SK-MEL-5 (cell line): ENCODE measurements at regions not wholly inside any gene's neighbourhood (a gene's known extent, or its start where the extent isn't known, plus 50 kb on each side); places are given as distances from the start of the nearest gene placed in this dataset.

Experiments used
- DNase-seq: peaks from one replicate; pipeline ENCODE4 v3.0.0-alpha.2; 2016; ENCODE audit warnings: low read depth, low spot score
- in situ Hi-C: cut with HindIII; loops from 2 replicates; pipeline ENCODE4 v1.10.0; 2016; ENCODE audit warnings: low sequenced_read_pairs, high pct_unique_total_duplicates, low pct_unique_long_range_greater_than_20kb

DNA sequence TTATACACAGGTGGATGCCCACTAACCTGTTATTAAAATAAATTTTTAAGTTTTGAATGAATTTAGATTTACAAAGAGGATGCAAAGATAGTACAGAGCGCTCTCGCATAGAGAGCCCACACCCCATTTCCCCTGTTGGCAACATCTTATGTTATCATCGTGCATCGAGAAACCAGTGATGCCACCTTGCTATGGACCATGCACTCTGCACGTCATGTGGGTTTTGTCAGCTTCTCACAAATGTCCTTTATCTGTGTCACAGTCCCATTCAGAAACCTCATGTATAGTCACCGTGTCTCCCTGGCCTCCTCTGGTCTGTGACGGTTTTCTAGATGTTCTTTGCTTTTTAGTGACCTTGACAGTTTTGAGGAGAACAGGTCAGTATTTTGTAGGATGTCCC is 60.0 kb downstream of the ING1 start:
- no peak for DNase-seq
- in situ Hi-C loops, result no loop called here

GRCh38 chr13:110774051-110774450 is 60.6 kb downstream of the ING1 start:
- in situ Hi-C loops, result no loop called here
- no peak for DNase-seq

- in situ Hi-C loops, result no loop called here
- no peak for DNase-seq
Measured at GRCh38 chr13:110774490-110774889, 61.0 kb downstream of the ING1 start.

- in situ Hi-C loops, result no loop called here
- no peak for DNase-seq
Measured at GRCh38 chr13:110775576-110775975, 62.1 kb downstream of the ING1 start.

GRCh38 chr13:110777251-110777820 is 63.8 kb downstream of the ING1 start:
- in situ Hi-C loops, result no loop called here
- DNase-seq, result no peak

DNA sequence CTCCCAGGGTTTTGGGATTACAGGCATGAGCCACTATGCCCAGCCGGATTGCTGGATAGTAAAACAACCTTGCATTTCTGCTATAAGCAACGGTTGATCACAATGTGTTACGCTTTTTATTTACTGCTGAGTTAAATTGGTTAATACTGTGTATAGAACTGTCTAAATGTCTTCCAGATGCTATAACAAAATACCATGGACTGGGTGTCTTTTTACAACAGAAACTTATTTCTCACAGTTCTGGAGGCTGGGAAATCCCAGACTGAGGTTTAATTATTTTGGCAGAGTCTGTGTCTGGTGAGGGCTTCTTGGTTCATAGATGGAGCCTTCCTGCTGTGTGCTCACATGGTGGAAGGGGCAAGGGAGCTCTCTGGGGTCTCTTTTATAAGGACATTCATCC is 65.5 kb downstream of the ING1 start:
- in situ Hi-C loops, result no loop called here
- DNase-seq, result no peak

DNA sequence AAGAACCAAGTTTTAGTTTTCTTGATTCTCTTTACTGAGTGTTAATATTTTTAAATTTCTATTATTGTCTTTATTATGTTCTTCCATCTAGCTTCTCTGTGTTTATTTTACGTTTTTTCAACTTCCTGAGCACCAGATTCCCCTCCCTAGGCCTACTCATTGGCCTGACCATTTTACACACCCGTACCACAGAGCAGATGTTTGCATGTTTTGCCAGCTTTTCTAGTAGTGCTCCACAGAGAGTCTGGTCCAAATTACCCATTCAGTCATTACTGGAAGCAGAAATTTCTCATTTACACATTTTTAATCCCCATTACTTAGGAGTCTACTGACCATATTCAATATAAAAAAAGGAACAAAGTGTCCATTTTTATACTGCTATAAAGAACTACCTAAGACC is 66.9 kb downstream of the ING1 start:
- in situ Hi-C loops, result no loop called here
- no peak for DNase-seq

DNA sequence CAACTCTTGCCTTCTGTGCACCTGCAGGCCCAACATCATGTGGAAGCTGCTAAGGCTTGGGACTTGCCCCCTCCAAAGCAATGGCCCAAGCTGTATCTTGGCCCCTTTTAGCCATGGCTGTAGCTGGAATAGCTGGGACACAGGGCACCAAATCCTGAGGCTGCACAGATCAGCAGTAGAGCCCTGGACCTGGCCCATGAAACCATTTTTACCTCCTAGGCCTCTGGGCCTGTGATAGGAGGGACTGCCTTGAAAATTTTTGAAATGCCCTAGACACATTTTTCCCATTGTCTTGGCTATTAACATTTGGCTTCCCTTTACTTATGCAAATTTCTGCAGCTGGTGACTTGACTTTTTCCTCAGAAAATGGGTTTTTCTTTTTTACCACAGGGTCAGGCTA is 68.7 kb downstream of the ING1 start:
- in situ Hi-C loops, result no loop called here

DNA sequence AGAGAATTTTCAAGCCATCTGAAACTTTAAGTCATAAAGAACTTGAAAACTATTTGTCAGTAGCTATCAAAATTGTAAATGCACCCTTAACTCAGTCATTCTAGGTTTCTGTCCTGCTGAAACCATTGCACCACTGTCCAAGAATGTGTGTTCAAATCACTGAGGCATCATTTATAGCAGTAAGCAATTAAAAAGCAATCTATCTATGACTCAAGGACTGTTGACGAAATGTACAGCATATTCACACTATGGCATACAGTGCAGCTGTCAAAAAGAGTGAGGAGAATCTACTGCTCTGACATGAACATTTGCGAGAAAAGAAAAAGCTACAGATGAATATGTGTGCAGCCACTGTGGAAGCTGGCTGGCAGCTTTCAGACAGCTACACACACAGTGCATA is 71.2 kb downstream of the ING1 start:
- DNase-seq, result no peak
- in situ Hi-C loops, result no loop called here

More for the DNA sequence above, 68.7 kb downstream of the ING1 start:
- no peak for DNase-seq

DNA sequence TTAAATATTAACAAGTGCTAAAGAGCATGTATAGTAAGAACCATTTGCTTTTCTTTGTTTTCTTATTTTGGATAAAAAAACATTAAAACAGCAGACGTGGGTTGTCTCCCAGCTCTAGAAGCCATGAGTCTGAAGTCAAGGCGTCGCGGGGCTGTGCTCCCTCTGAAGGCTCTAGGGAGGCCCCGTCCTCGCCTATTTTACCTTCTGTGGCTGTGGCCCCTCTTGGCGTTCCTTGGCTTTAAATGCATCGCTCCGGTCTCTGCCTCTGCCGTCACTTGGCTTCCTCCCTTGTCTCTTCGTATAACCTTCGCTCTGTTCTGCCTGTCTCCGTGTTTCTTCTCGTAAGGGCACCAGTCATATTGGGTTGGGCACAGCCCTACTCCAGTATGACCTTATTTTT is 75.3 kb downstream of the ING1 start:
- no peak for DNase-seq
- in situ Hi-C loops, result no loop called here

DNA sequence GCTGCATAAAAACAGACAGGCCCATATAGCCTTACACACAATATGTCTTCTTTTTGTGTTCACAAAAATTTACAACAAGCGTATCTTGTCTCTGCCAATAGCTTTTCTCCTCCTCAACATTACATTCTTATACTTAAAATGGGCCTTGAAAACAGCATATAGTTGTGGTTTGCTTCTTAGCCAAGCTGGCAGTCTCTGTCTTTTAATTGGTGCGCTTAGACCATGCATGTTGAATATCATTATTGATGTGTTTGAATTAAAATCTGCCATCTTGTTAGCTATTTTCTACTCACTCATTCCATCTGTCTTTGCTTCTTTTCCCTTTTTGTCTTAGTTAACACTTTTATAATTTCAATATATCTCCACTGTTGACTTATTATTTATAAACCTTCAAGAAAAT is 76.4 kb downstream of the ING1 start:
- in situ Hi-C loops, result no loop called here

GRCh38 chr13:110790371-110790770 is 76.9 kb downstream of the ING1 start:
- no peak for DNase-seq
- in situ Hi-C loops, result no loop called here

More for the DNA sequence above, 76.4 kb downstream of the ING1 start:
- DNase-seq, result no peak

DNA sequence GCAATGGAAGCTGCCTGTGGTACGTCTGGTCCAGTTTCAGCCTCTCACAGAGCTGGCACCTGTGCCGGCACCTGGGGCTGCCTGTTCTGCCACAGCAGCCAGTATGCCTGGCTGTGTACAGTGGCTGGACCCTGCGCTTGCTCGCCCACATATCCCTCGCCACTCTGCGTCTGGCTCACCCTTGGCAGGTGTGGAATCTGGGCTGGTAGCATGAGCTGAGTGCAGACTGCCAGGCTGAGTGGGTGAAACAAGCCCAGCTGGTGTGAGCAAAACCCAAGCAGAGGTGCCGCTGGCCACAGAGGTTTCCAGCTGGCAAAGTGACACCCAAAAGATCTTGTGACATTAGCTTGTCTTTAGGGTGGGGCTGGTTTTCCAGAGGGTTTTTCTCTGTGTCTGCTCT is 80.7 kb downstream of the ING1 start:
- in situ Hi-C loops, result no loop called here

DNA sequence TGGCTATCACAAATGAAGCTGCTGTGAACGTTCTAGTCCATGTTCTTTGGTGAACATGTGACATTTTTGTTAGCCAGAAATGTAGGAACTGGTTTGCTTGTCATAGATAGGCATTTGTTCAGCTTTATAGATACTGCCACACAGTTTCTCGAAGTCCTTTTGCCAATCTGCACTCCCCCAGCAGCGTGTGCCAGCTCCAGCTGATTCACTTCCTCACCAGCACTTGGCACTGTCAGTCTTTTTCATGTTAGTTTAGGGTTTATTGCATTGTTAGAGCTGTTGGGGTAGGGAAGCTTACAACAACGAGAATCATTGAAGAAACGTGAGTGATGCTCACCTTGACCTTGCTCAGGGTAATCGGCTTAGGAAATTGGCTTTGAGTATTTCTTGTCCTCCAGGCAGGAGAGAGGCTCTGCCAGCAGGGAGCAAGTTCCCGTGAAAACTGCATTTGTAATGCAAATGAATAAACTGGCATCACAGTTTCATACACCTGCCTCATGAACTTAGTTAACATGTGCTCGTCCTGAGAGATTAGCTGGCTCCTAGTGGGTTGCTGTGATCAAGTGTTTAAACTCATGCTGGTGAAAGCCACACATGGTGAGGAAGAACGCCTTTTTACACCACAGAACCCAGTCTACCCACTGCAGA is 83.9 kb downstream of the ING1 start:
- no peak for DNase-seq
- in situ Hi-C loops, result no loop called here

More for the DNA sequence above, 80.7 kb downstream of the ING1 start:
- no peak for DNase-seq

GRCh38 chr13:110798081-110798994 is 84.8 kb downstream of the ING1 start:
- in situ Hi-C loops, result no loop called here

GRCh38 chr13:110799246-110800236 is 86.0 kb downstream of the ING1 start:
- in situ Hi-C loops, result no loop called here
- DNase-seq, result peak; percentile 82

More at GRCh38 chr13:110798081-110798994, 84.8 kb downstream of the ING1 start:
- DNase-seq, result no peak

DNA sequence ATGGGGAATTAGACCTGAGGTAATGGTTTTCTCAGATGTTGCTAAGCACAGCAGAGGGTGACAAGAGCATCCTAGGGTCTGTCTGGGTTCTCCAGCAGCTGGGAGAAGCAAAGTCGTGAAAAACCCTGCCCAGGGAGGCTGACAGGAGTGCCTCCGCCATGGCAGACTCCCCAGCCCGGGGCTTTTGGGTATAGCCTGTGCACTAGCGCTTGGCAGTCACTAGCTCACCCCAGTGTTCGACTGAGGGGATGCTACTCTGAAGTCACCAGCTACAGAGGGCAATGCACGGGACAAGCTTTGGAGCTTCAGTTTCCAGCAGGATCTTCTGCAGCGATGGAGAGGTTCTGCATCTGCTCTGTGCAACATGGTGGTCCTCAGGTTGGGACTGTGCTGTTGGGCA is 87.5 kb downstream of the ING1 start:
- DNase-seq, result no peak
- in situ Hi-C loops, result no loop called here

DNA sequence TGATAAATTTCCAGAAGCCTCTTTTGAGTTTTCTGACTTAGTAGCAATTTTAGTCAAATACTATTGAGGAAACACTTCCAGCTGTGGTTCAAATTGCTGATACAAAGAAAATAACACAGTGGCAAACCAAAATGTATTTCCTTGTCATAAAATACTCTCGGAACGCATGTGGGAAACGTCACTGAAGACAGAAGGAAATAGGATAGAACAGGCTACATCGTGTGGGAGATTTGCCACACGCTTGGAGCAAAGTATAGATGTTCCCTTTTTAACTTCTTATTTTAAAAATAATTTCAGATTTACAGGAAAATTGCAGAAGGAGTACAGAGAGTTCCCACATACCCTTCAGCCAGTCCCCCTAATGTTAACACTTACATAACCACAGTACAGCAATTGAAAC is 88.8 kb downstream of the ING1 start:
- in situ Hi-C loops, result no loop called here

More for the DNA sequence above, 88.8 kb downstream of the ING1 start:
- no peak for DNase-seq
